ENCODE measurements at regions not wholly inside any gene's neighbourhood (a gene's known extent, or its start where the extent isn't known, plus 50 kb on each side); places are given as distances from the start of the nearest gene placed in this dataset.

DNA sequence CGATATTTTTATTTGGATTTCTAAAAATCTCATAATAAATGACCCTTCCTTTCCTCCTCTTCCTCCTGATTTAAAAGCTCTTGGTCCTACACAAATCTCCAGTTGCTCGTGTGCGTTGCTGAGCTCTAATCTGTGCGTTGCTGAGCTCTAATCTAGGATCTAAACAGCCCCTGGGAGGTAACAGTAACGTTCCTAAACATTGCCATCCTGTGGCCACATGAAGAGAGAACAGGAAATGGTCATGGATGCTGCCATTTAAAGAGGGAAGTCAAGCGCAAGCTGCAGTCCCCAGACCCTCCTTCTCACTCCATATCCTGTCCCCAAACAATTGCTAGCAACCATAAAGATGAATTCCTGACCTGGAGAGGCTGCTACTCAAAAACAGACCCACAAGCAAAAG lies 170.8 kb downstream of the NUFIP1 start:
- intact Hi-C loops (cut with micrococcal nuclease), result loop anchor here (2.0 to 5.0 kb wide), 4 partner anchors 100 to 336 kb away; partner anchors contain the start of gene TSC22D1
- CTCF ChIA-PET, result no interaction called here
- H3K27me3 Mint-ChIP-seq, result peaks cover 21% of the 10 kb centered on the region

DNA sequence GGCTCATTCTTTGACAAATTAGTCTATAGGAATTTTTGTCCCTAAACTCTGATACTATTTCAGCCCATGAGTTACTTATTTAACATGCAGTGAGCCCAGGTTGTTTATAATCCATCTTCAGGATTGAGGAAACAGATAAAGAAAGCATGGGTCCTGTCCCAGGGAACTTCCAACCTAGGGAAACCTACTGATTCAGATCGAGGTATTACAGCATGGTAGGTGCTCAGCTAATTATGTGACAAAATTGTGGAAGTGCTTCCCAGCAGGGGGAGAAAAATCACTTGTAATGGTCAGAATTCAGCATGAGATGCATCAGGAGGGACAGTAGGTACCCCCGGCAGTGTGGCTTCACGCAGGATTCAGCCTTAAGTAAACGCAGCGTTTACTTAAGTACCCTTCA lies 171.3 kb downstream of the NUFIP1 start:
- Mint-ChIP-seq H3K9me3 (no peaks in the 10 kb centered on the region), H3K4me3 (no peak overlapping the region), H3K27ac (no peak overlapping the region), H3K4me1 (ENCODE audit: low read depth) (peaks cover 19% of the 10 kb centered on the region), H3K27me3 (peaks cover 22% of the 10 kb centered on the region), H3K36me3 (no peaks in the 10 kb centered on the region)
- DNase-seq, result no peak
- CTCF ChIA-PET, result no interaction called here
- intact Hi-C loops (cut with micrococcal nuclease), result loop anchor here (2.0 to 5.0 kb wide), 4 partner anchors 101 to 336 kb away; partner anchors contain the start of gene TSC22D1
- POLR2A ChIA-PET, result no interaction called here

More for the DNA sequence above, 170.8 kb downstream of the NUFIP1 start:
- DNase-seq, result no peak
- POLR2A ChIA-PET, result no interaction called here
- H3K4me3 Mint-ChIP-seq, result no peak overlapping the region
- H3K27ac Mint-ChIP-seq, result no peak overlapping the region
- H3K9me3 Mint-ChIP-seq, result no peaks in the 10 kb centered on the region
- H3K4me1 Mint-ChIP-seq (ENCODE audit: low read depth), result peaks cover 19% of the 10 kb centered on the region
- no peaks in the 10 kb centered on the region for H3K36me3 Mint-ChIP-seq

DNA sequence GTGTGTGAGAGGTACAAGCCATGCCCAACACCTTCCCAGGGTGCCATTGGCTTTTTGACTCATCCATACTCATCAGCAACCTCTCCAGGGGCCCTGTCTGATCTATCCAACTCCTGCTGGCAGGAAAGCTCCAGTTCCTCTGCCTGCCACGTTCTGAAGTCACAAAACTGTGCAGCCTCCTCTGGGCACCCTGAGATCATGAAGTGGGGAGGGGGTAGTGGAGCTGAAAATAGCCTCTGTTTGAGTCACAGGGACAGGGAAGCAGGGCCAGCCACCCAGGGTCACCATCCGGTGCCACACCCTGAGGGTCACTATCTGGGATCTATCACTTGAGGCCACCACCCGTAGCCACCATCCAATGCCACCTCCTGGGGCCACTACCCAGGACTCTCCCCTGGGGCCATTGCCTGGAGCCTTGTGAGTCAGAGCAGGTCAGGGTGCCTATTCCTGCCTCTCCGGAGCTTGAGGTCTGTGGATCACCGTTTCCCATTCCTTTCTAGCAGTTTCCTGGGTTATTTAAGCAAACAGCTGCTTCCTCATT lies 172.1 kb downstream of the NUFIP1 start:
- POLR2A ChIA-PET, result no interaction called here
- DNase-seq, result no peak
- CTCF ChIA-PET, result no interaction called here
- H3K9me3 Mint-ChIP-seq, result no peaks in the 10 kb centered on the region
- H3K27me3 Mint-ChIP-seq, result peaks cover 25% of the 10 kb centered on the region
- peaks cover 19% of the 10 kb centered on the region for H3K4me1 Mint-ChIP-seq (ENCODE audit: low read depth)
- H3K36me3 Mint-ChIP-seq, result no peaks in the 10 kb centered on the region
- no peak overlapping the region for H3K27ac Mint-ChIP-seq
- no peak overlapping the region for H3K4me3 Mint-ChIP-seq
- intact Hi-C loops (cut with micrococcal nuclease), result loop anchor here (5.0 kb wide), 2 partner anchors 240 to 335 kb away; partner anchors contain the start of gene TSC22D1

DNA sequence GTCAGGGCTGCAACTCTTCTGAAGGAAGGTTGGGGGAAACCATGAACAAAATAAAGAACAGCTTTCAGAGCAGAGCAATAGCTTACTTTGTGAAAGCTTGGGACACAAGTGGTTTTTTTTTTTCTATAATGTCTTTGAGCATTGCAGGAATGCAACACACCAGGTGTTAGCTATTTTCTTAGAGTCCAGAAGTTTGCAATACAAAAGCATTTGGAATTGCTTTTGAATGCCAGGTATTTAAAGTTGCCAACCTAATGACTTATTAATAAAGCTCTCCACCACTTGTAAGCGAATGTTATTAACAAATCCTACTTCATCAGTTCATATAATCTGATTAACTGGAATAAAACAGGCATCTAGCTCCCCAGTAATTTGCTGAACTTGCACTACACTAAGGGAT lies 172.6 kb downstream of the NUFIP1 start:
- Mint-ChIP-seq H3K9me3 (no peaks in the 10 kb centered on the region), H3K27ac (no peak overlapping the region), H3K36me3 (no peaks in the 10 kb centered on the region), H3K4me1 (ENCODE audit: low read depth) (peaks cover 19% of the 10 kb centered on the region), H3K4me3 (no peak overlapping the region), H3K27me3 (peaks cover 25% of the 10 kb centered on the region)
- intact Hi-C loops (cut with micrococcal nuclease), result loop anchor here (5.0 kb wide), 2 partner anchors 239 to 334 kb away; partner anchors contain the start of gene TSC22D1
- ChIA-PET POLR2A (no interaction called here), CTCF (no interaction called here)
- DNase-seq, result no peak

DNA sequence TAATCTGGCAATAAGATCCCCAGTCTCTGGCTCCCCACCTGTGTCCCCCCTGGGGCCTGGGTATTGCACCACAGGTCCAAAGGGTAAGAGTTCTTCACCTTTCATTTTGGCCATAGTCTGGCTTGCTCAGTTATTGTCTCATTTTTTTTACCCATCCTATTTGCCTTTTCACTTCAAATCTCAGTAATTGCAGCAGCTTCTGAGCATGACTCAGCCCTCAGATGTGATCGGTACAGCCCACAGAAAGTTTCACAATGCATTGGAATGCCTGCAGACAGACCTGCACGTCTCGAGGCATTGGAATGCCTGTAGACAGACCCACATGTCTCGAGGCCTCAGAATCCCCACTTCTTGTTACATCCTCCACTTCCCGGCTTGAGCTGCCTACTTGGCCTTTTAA lies 173.6 kb downstream of the NUFIP1 start:
- DNase-seq, result peak; percentile 62

DNA sequence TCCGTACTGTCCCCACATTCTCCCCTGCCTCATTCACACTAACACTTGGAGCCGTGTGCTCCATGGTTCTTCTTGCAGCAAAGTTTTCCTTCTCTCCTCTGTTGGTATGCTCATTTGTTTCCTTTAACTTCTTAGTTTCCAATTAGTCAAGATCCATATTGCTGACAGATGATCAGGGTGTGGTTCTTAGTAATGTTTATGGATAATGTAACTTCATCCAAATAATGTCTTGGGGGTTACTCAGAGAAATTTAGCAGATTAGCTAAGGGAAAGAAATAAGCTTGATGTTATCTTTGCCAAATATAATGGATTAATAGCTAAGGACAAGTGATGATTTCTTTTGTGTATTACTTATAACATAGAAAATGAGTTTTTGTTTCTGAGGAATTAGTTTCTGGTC lies 174.4 kb downstream of the NUFIP1 start:
- intact Hi-C loops (cut with micrococcal nuclease), result loop anchor here (2.0 to 5.0 kb wide), 3 partner anchors 46 to 333 kb away; partner anchors contain the start of gene TSC22D1

More for the DNA sequence above, 173.6 kb downstream of the NUFIP1 start:
- Mint-ChIP-seq H3K9me3 (no peaks in the 10 kb centered on the region), H3K27me3 (peaks cover 25% of the 10 kb centered on the region), H3K36me3 (no peaks in the 10 kb centered on the region), H3K4me3 (no peak overlapping the region), H3K4me1 (ENCODE audit: low read depth) (peaks cover 22% of the 10 kb centered on the region), H3K27ac (no peak overlapping the region)
- intact Hi-C loops (cut with micrococcal nuclease), result loop anchor here (2.0 to 5.0 kb wide), 3 partner anchors 47 to 333 kb away; partner anchors contain the start of gene TSC22D1
- ChIA-PET POLR2A (no interaction called here), CTCF (interaction anchor here (1.2 kb wide), 1 partner anchor 102 kb away, joined by 4 read pairs; no protein-coding TSS in a partner anchor)

DNA sequence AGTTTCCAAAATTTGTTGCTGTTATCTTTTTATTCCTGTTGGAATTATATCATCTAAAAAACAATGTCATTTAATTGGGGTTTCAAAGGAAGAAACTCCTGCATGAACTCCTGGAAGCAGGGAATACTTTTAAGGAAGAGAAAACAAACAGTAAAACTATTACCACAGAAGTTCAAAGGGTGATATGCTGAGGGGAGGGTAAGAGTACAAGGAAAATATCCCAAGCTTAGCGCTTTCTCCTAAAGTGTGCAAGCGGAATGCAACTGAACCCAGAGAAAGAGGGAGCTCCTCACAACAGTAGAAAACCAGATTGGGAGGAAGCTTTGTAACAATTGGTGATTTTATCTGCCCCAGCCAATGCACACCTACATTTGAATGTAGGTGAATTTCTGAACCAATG lies 175.1 kb downstream of the NUFIP1 start:
- CTCF ChIA-PET, result no interaction called here
- POLR2A ChIA-PET, result no interaction called here
- H3K9me3 Mint-ChIP-seq, result no peaks in the 10 kb centered on the region
- no peak overlapping the region for H3K27ac Mint-ChIP-seq
- peaks cover 16% of the 10 kb centered on the region for H3K4me1 Mint-ChIP-seq (ENCODE audit: low read depth)
- intact Hi-C loops (cut with micrococcal nuclease), result loop anchor here (2.0 kb wide), 1 partner anchor 45 kb away; no protein-coding TSS in a partner anchor
- no peaks in the 10 kb centered on the region for H3K36me3 Mint-ChIP-seq
- DNase-seq, result no peak
- H3K4me3 Mint-ChIP-seq, result no peak overlapping the region
- peaks cover 23% of the 10 kb centered on the region for H3K27me3 Mint-ChIP-seq

More for the DNA sequence above, 174.4 kb downstream of the NUFIP1 start:
- ChIA-PET POLR2A (no interaction called here), CTCF (interaction anchor here (1.2 kb wide), 1 partner anchor 103 kb away, joined by 4 read pairs; no protein-coding TSS in a partner anchor)
- DNase-seq, result no peak
- Mint-ChIP-seq H3K27ac (no peak overlapping the region), H3K4me1 (ENCODE audit: low read depth) (peaks cover 22% of the 10 kb centered on the region), H3K4me3 (no peak overlapping the region), H3K27me3 (peaks cover 25% of the 10 kb centered on the region), H3K9me3 (no peaks in the 10 kb centered on the region), H3K36me3 (no peaks in the 10 kb centered on the region)

DNA sequence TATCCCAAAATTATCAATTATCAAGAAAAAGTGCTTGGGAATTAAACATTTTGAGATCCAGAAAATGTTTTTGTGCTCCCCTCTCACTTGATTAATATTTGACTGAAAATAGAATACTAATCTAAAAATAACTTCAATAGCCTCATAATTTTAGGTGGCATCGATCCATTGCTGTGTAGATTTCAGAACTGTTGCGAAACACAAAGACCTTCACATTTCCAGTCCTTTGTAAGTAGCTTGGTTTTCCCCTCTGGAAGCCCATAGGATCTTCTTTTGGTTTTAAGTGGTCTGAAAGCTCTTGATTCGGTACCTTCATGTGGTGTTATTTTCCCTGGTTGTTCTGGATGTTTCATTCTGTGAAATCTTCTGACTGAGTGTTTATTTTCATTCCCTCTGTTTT lies 176.5 kb downstream of the NUFIP1 start:
- Mint-ChIP-seq H3K9me3 (no peaks in the 10 kb centered on the region), H3K27ac (no peak overlapping the region), H3K36me3 (no peaks in the 10 kb centered on the region), H3K4me3 (no peak overlapping the region), H3K27me3 (peaks cover 22% of the 10 kb centered on the region), H3K4me1 (ENCODE audit: low read depth) (peaks cover 12% of the 10 kb centered on the region)
- intact Hi-C loops (cut with micrococcal nuclease), result no loop called here
- DNase-seq, result no peak
- ChIA-PET CTCF (no interaction called here), POLR2A (no interaction called here)

DNA sequence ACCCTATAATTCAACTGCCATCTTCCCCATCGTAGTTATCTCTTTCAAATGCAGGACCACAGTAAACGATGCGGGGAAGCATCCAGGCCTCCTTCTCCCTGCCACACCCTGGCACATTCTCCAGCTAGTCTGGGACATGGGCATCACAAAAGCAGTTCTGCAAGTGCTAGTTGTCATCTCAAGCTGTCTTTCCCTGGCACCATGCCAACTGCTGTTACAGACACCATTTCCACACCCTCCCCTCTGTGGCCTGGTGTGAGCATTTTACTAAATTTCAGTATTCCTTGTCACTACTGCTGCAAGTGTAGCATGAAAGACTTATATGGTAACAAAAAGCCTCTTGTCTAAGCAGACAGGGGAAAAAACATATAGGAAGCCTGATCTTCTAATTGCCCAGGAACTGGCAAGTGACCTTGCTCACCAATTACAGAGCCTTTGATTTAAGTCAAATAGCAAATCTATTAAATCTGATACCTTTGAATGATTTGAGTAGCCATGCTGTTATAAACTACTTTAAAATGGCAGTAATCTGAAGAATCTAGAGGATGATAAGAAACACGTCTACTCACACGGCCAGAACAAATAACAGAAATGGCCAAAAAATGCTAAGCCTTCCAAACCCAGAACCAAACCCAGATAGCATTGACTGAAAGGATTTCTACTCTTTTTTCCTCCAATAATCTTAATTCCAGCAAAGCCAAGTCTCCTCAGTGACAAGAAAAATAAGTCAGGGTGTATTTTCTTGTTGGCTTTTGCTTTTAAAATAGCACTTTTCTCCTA lies 179.0 kb downstream of the NUFIP1 start:
- H3K4me3 Mint-ChIP-seq, result no peak overlapping the region
- CTCF ChIA-PET, result no interaction called here
- H3K9me3 Mint-ChIP-seq, result no peaks in the 10 kb centered on the region
- H3K27ac Mint-ChIP-seq, result no peak overlapping the region
- peaks cover 5% of the 10 kb centered on the region for H3K4me1 Mint-ChIP-seq (ENCODE audit: low read depth)
- H3K36me3 Mint-ChIP-seq, result no peaks in the 10 kb centered on the region
- H3K27me3 Mint-ChIP-seq, result peaks cover 15% of the 10 kb centered on the region
- POLR2A ChIA-PET, result no interaction called here
- DNase-seq, result no peak
- intact Hi-C loops (cut with micrococcal nuclease), result no loop called here

DNA sequence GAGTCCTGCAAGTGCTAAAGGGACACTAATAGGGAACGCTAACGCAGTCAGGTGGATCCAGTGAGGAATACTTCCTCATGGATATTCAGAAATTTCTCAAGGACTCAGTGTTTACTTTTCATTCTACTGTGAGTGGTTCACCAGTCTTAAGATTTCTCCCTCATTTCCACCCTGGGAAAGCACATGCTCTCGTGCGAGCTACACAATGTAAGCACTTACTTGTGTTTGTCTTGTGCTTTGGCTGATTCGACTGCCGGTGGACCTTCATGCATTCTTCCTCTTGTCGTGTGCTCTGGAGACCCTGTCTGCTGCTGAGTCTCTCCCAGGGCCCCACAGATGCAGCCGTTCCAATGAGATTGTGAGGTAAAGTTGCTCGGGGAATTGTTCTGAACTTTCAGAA lies 180.1 kb downstream of the NUFIP1 start:
- intact Hi-C loops (cut with micrococcal nuclease), result no loop called here
- DNase-seq, result no peak
- Mint-ChIP-seq H3K4me1 (ENCODE audit: low read depth) (peaks cover 3% of the 10 kb centered on the region), H3K4me3 (no peak overlapping the region), H3K27me3 (peaks cover 8% of the 10 kb centered on the region), H3K27ac (no peak overlapping the region), H3K36me3 (no peaks in the 10 kb centered on the region), H3K9me3 (no peaks in the 10 kb centered on the region)
- ChIA-PET CTCF (no interaction called here), POLR2A (no interaction called here)

DNA sequence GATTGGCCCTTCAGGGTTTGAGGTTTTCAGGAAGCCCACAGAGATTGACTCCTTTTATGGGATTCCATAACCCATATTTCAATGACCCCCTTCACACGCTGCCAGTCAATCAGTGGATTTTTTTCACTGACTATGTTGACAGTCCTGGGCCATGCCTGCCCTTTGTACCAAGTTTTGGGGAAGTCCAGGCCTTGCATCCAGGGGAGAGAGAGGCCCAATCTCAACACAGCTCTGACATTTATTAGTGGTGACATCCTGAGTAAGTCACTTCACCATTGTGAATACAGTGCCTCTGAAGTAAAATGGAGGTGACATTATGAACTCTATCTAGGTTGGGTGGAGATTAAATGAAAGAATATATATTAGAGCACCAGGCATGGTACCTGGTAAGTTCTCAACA lies 181.1 kb downstream of the NUFIP1 start:
- POLR2A ChIA-PET, result no interaction called here
- H3K27ac Mint-ChIP-seq, result no peak overlapping the region
- H3K4me3 Mint-ChIP-seq, result no peak overlapping the region
- peaks cover 6% of the 10 kb centered on the region for H3K27me3 Mint-ChIP-seq
- peaks cover 3% of the 10 kb centered on the region for H3K4me1 Mint-ChIP-seq (ENCODE audit: low read depth)
- H3K36me3 Mint-ChIP-seq, result no peaks in the 10 kb centered on the region
- no peak for DNase-seq
- CTCF ChIA-PET, result no interaction called here
- H3K9me3 Mint-ChIP-seq, result no peaks in the 10 kb centered on the region
- intact Hi-C loops (cut with micrococcal nuclease), result no loop called here

DNA sequence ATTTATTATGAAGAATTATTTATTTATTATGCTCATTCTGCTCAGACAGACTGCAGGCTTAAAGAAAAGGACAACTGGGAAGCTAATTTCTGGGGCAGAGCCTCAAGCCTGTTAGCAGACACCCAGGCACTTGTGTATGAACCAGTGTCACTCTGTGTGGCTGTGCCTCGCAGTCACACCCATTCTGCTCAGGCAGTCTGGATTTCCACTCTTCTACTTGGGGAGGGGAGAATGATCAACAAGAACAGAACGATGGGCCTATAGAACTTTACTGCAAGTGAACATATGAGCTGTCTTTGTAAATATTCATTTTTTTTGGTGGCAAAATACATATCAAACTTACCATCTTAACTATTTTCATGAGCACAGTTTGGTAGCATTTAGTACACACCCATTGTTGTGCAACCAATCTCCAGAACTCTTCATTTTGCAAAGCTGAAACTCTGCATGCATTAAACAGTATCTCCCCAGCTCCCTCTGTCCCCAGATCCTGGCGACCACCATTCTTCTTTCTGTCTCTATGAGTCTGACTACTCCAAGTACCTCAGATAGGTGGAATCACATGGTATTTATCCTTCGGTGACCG lies 181.7 kb downstream of the NUFIP1 start:
- Mint-ChIP-seq H3K4me3 (no peak overlapping the region), H3K27ac (no peak overlapping the region), H3K9me3 (no peaks in the 10 kb centered on the region), H3K4me1 (ENCODE audit: low read depth) (peaks cover 3% of the 10 kb centered on the region), H3K36me3 (no peaks in the 10 kb centered on the region), H3K27me3 (peaks cover 4% of the 10 kb centered on the region)
- DNase-seq, result no peak
- POLR2A ChIA-PET, result no interaction called here
- intact Hi-C loops (cut with micrococcal nuclease), result no loop called here
- CTCF ChIA-PET, result no interaction called here

All from activated CD4-positive, alpha-beta memory T cell treated with anti-CD3 and anti-CD28 coated beads for 36 hours (primary cell).